C4-2B (cell line): ENCODE measurements at regions not wholly inside any gene's neighbourhood (a gene's known extent, or its start where the extent isn't known, plus 50 kb on each side); places are given as distances from the start of the nearest gene placed in this dataset.

Source experiments
- CTCF ChIP-seq: fragments of 450-650 bp; conservative IDR thresholded peaks from 2 replicates; pipeline ENCODE4 v1.5.1; 2017; ENCODE audit warnings: mild to moderate bottlenecking
- ZFX ChIP-seq: fragments of 450-650 bp; IDR thresholded peaks from 2 replicates; pipeline ENCODE4 v1.6.1; 2017

- TF ChIP-seq CTCF (no peak), ZFX (no peak)
Observed at GRCh38 chr9:118596374-118597015, 772.7 kb downstream of the BRINP1 start.
